Calu3 (cell line): ENCODE measurements at regions not wholly inside any gene's neighbourhood (a gene's known extent, or its start where the extent isn't known, plus 50 kb on each side); places are given as distances from the start of the nearest gene placed in this dataset.

Experiments
- BruUV-seq: library from RNA; stranded (reverse); fragments of 400-500 nt; replicated peaks from 2 replicates; lab custom pipeline; 2021; lab: Mats Ljungman, UMichigan
- CTCF ChIA-PET: fragments of 300-600 bp; sonication (Branson Sonifier 250); formaldehyde crosslinking; loops from one replicate; lab custom pipeline; 2022; ENCODE audit warnings: antibody characterized with exemption; lab: Charles Lee
- DNase-seq: peaks from one replicate; pipeline ENCODE4 v3.0.0; 2022
- H3K27ac Mint-ChIP-seq: one replicate; pipeline ENCODE4 v1.8.0; 2022; ENCODE audit warnings: mixed read lengths; ENCODE audit not compliant: unreplicated experiment
- H3K27me3 Mint-ChIP-seq: one replicate; pipeline ENCODE4 v1.8.0; 2022; ENCODE audit warnings: mixed read lengths; ENCODE audit not compliant: unreplicated experiment
- H3K36me3 Mint-ChIP-seq: one replicate; pipeline ENCODE4 v1.8.0; 2022; ENCODE audit warnings: mild to moderate bottlenecking, moderate library complexity, mixed read lengths; ENCODE audit not compliant: insufficient read depth, unreplicated experiment
- H3K4me1 Mint-ChIP-seq: one replicate; pipeline ENCODE4 v1.8.0; 2022; ENCODE audit warnings: mild to moderate bottlenecking, low read depth, mixed read lengths; ENCODE audit not compliant: unreplicated experiment
- H3K4me3 Mint-ChIP-seq: one replicate; pipeline ENCODE4 v1.8.0; 2022; ENCODE audit warnings: mild to moderate bottlenecking, low read depth, moderate library complexity, mixed read lengths; ENCODE audit not compliant: unreplicated experiment
- H3K9me3 Mint-ChIP-seq: one replicate; pipeline ENCODE4 v1.8.0; 2022; ENCODE audit warnings: low read depth, mixed read lengths; ENCODE audit not compliant: unreplicated experiment
- CTCF ChIP-seq: fragments of 200-600 bp; IDR thresholded peaks from one replicate; pipeline ENCODE4 v1.8.0; 2022; ENCODE audit warnings: antibody characterized with exemption; ENCODE audit not compliant: unreplicated experiment
- intact Hi-C: fragments of 100-400 bp; cut with micrococcal nuclease; formaldehyde crosslinking; loops from one replicate; pipeline ENCODE4 v1.10.0; 2022; ENCODE audit not compliant: unreplicated experiment

- Mint-ChIP-seq H3K4me1 (no peaks in the 10 kb centered on the region), H3K27ac (no peak overlapping the region), H3K27me3 (no peaks in the 10 kb centered on the region), H3K4me3 (no peak overlapping the region), H3K36me3 (no peaks in the 10 kb centered on the region), H3K9me3 (peaks cover 13% of the 10 kb centered on the region)
- TF ChIP-seq CTCF = no peak
- no peak for DNase-seq
- BruUV-seq = no TSS peak
- intact Hi-C loops = no loop called here
- CTCF ChIA-PET = no interaction called here
These were observed 170.2 kb upstream of the GLI3 start for GRCh38 chr7:42407021-42407710.

DNA sequence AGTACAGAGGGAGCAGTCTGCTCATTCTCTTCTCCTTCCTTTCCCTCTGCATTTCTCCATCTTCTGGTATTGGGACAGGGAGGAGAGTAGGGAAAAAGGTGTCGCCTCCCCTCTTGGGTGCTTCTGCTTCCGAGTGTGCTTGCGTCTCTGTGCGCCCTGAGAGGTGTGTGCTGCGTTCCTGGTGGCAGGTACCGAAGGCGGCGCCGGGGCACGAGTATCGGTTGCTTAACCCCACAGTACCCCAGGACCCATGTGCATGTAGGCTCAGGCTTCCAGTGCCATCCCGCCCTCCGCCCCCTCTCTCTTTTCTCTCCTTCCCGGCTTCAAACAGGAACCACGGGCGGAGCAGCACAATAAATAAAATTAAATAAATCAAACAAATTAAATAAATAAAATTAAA is 169.3 kb upstream of the GLI3 start:
- H3K27ac Mint-ChIP-seq = no peak overlapping the region
- H3K27me3 Mint-ChIP-seq = no peaks in the 10 kb centered on the region
- H3K4me1 Mint-ChIP-seq = no peaks in the 10 kb centered on the region
- H3K9me3 Mint-ChIP-seq = peaks cover 19% of the 10 kb centered on the region
- no peaks in the 10 kb centered on the region for H3K36me3 Mint-ChIP-seq
- CTCF ChIA-PET = no interaction called here
- H3K4me3 Mint-ChIP-seq = no peak overlapping the region
- no TSS peak for BruUV-seq
- no peak for TF ChIP-seq CTCF
- no peak for DNase-seq
- intact Hi-C loops = no loop called here

- no peak for TF ChIP-seq CTCF
- intact Hi-C loops = no loop called here
- H3K4me1 Mint-ChIP-seq = no peaks in the 10 kb centered on the region
- CTCF ChIA-PET = no interaction called here
- no TSS peak for BruUV-seq
- no peaks in the 10 kb centered on the region for H3K27me3 Mint-ChIP-seq
- H3K4me3 Mint-ChIP-seq = no peak overlapping the region
- peaks cover 15% of the 10 kb centered on the region for H3K9me3 Mint-ChIP-seq
- no peak for DNase-seq
- H3K27ac Mint-ChIP-seq = no peak overlapping the region
- no peaks in the 10 kb centered on the region for H3K36me3 Mint-ChIP-seq
These were observed 168.8 kb upstream of the GLI3 start for GRCh38 chr7:42405782-42406181.

DNA sequence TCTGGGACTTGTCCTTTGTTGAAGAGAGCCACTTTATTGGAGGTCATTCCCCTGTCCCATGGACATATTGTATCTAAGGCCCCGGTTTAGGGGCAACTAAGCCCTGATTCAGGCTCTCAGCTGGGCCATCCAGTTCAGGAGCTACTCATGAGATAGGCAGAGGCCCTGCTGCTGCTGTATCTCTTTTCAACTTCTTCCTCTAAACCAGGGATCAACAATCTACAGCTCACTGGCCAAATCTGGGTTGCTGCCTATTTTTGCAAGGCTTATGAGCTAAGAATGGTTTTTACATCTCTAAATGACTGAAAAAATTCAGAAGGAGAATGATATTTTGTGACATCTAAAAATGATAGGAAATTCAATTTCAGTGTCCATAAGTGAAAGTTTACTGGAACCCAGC is 166.8 kb upstream of the GLI3 start:
- CTCF ChIA-PET = no interaction called here
- intact Hi-C loops = no loop called here
- BruUV-seq = no TSS peak
- Mint-ChIP-seq H3K9me3 (peaks cover 13% of the 10 kb centered on the region), H3K4me1 (no peaks in the 10 kb centered on the region), H3K27ac (no peak overlapping the region), H3K4me3 (no peak overlapping the region), H3K36me3 (no peaks in the 10 kb centered on the region), H3K27me3 (no peaks in the 10 kb centered on the region)
- no peak for TF ChIP-seq CTCF
- no peak for DNase-seq
